Stimulated activated naive CD8-positive, alpha-beta T cell treated with anti-CD3 and anti-CD28 coated beads, Interleukin-15, Interleukin-2, amounts not matched to agents 100 ng/mL and 50 ng/mL, for 24 hours (primary cell): ENCODE measurements at regions not wholly inside any gene's neighbourhood (a gene's known extent, or its start where the extent isn't known, plus 50 kb on each side); places are given as distances from the start of the nearest gene placed in this dataset.

Source experiments
- H3K27ac Mint-ChIP-seq: one replicate; pipeline ENCODE4 v1.8.0; 2021; ENCODE audit warnings: mild to moderate bottlenecking, mixed read lengths
- H3K27me3 Mint-ChIP-seq: one replicate; pipeline ENCODE4 v1.8.0; 2021; ENCODE audit warnings: mixed read lengths
- H3K36me3 Mint-ChIP-seq: one replicate; pipeline ENCODE4 v1.8.0; 2021; ENCODE audit warnings: low read depth, mixed read lengths
- H3K4me1 Mint-ChIP-seq: one replicate; pipeline ENCODE4 v1.8.0; 2021; ENCODE audit warnings: low read depth, mixed read lengths
- H3K4me3 Mint-ChIP-seq: one replicate; pipeline ENCODE4 v1.8.0; 2021; ENCODE audit warnings: mild to moderate bottlenecking, mixed read lengths
- H3K9me3 Mint-ChIP-seq: one replicate; pipeline ENCODE4 v1.8.0; 2021; ENCODE audit warnings: mixed read lengths

GRCh38 chr18:40565805-40566509 is 1389.1 kb upstream of the PIK3C3 start:
- H3K27me3 Mint-ChIP-seq = no peaks in the 10 kb centered on the region
- no peaks in the 10 kb centered on the region for H3K36me3 Mint-ChIP-seq
- no peaks in the 10 kb centered on the region for H3K4me1 Mint-ChIP-seq
- no peak overlapping the region for H3K27ac Mint-ChIP-seq
- peaks cover 8% of the 10 kb centered on the region for H3K9me3 Mint-ChIP-seq
- no peak overlapping the region for H3K4me3 Mint-ChIP-seq

- Mint-ChIP-seq H3K9me3 (peaks cover 4% of the 10 kb centered on the region), H3K27ac (no peak overlapping the region), H3K27me3 (no peaks in the 10 kb centered on the region), H3K4me3 (no peak overlapping the region), H3K4me1 (no peaks in the 10 kb centered on the region), H3K36me3 (no peaks in the 10 kb centered on the region)
These were observed 1395.5 kb upstream of the PIK3C3 start for GRCh38 chr18:40559556-40559955.

DNA sequence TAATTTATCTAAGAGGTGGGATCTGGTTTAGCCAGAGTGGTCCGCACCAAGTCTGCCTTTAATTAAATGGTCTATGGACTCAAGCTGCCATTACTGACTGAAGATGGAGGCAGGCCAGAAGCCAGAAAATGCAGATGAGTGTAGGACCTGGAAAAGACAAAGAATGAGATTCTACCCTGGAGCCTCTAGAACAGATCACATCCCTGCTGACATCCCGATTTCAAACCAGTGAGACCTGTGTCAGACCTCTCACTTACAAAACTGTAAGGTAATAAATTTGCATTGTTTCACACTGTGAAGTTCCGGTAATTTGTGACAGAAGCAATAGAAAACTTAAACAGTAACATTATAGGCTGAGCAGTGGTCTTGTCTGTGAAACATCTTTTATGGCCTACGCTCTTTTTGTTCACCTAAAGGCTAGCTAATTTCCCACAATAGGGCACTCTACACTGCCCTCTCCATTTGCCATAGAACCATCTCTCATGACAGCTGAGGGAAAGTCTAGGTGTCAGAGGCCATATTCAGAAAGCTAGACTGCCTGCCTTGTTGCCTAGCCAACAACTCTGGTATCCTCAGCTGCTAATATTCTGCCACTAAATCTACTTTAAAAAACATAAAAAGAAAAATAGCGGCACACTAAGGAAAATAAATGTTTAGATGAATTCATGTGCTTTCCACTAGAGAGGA is 1396.2 kb upstream of the PIK3C3 start:
- no peak overlapping the region for H3K27ac Mint-ChIP-seq
- peaks cover 3% of the 10 kb centered on the region for H3K9me3 Mint-ChIP-seq
- no peak overlapping the region for H3K4me3 Mint-ChIP-seq
- H3K4me1 Mint-ChIP-seq = no peaks in the 10 kb centered on the region
- H3K27me3 Mint-ChIP-seq = no peaks in the 10 kb centered on the region
- H3K36me3 Mint-ChIP-seq = no peaks in the 10 kb centered on the region

DNA sequence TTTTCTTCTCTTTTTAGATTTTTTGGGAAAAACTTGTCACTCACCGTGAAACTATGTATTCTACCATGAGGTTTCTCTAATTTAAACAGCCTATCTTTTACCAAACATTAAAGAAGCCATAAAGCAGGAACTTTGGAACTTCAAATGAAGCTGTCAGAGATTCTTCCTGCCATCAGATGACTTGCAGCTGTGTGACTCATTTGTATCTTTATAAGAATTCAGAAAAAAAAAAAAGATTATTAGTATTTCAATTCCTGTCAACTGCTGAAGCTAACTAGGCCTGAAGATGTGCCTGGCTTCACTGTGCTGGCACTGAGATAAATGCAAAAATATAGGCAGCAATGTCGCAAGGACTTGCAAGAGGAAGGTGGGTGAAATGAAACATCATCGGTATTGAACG is 1399.1 kb upstream of the PIK3C3 start:
- H3K9me3 Mint-ChIP-seq = peaks cover 3% of the 10 kb centered on the region
- H3K4me1 Mint-ChIP-seq = no peaks in the 10 kb centered on the region
- no peak overlapping the region for H3K4me3 Mint-ChIP-seq
- H3K36me3 Mint-ChIP-seq = no peaks in the 10 kb centered on the region
- no peak overlapping the region for H3K27ac Mint-ChIP-seq
- no peaks in the 10 kb centered on the region for H3K27me3 Mint-ChIP-seq

- Mint-ChIP-seq H3K27me3 (no peaks in the 10 kb centered on the region), H3K4me1 (no peaks in the 10 kb centered on the region), H3K9me3 (peaks cover 8% of the 10 kb centered on the region), H3K4me3 (no peak overlapping the region), H3K36me3 (no peaks in the 10 kb centered on the region), H3K27ac (no peak overlapping the region)
These were observed 1402.0 kb upstream of the PIK3C3 start for GRCh38 chr18:40553029-40553428.

DNA sequence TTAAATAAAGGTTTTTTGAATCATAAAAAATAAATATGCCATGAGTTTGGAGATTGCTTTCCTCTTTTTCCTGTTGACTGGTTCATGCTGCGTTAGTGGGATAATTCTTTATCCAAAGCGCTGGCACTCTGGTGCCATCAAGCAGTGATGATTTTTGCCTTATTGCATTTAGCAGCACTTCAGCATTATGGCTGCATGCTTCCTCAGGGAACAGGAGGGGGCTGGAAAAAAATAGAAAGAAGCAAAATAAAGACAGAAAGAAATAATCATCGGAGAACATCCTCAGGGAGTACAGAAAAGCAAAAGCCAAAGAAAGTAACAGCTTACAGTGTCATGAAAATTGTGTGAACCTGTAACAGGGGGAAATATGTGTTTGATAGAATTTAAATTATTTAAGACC is 1408.2 kb upstream of the PIK3C3 start:
- H3K27me3 Mint-ChIP-seq = no peaks in the 10 kb centered on the region

DNA sequence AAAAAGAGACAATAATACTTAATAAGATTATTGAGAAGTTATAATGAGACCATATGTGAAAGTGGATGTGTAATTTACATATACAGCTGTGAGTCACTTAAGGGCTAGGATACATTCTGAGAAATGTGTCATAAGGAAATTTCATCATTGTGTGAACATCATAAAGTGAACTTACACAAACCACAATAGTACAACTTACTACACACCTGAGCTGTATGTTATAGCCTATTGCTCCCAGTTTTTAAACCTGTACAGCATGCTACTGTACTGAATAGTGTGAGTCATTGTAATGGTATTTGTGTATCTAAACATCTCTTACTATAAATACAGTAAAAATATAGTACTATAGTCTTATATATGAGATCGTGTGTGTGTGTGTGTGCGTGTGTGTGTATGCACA is 1420.3 kb upstream of the PIK3C3 start:
- H3K9me3 Mint-ChIP-seq = peaks cover 12% of the 10 kb centered on the region
- no peaks in the 10 kb centered on the region for H3K36me3 Mint-ChIP-seq
- no peak overlapping the region for H3K4me3 Mint-ChIP-seq
- no peaks in the 10 kb centered on the region for H3K27me3 Mint-ChIP-seq
- no peaks in the 10 kb centered on the region for H3K4me1 Mint-ChIP-seq
- H3K27ac Mint-ChIP-seq = no peak overlapping the region

More for the DNA sequence above, 1408.2 kb upstream of the PIK3C3 start:
- Mint-ChIP-seq H3K27ac (no peak overlapping the region), H3K36me3 (no peaks in the 10 kb centered on the region), H3K4me3 (no peak overlapping the region), H3K9me3 (peaks cover 8% of the 10 kb centered on the region), H3K4me1 (no peaks in the 10 kb centered on the region)

- no peak overlapping the region for H3K27ac Mint-ChIP-seq
- H3K4me1 Mint-ChIP-seq = no peaks in the 10 kb centered on the region
- H3K27me3 Mint-ChIP-seq = no peaks in the 10 kb centered on the region
- no peak overlapping the region for H3K4me3 Mint-ChIP-seq
- no peaks in the 10 kb centered on the region for H3K36me3 Mint-ChIP-seq
- peaks cover 8% of the 10 kb centered on the region for H3K9me3 Mint-ChIP-seq
These were observed 1423.0 kb upstream of the PIK3C3 start for GRCh38 chr18:40532046-40532445.

- H3K9me3 Mint-ChIP-seq = peaks cover 8% of the 10 kb centered on the region
- H3K4me1 Mint-ChIP-seq = no peaks in the 10 kb centered on the region
- no peak overlapping the region for H3K4me3 Mint-ChIP-seq
- no peaks in the 10 kb centered on the region for H3K36me3 Mint-ChIP-seq
- H3K27me3 Mint-ChIP-seq = no peaks in the 10 kb centered on the region
- H3K27ac Mint-ChIP-seq = no peak overlapping the region
These were observed 1424.0 kb upstream of the PIK3C3 start for GRCh38 chr18:40531051-40531450.

DNA sequence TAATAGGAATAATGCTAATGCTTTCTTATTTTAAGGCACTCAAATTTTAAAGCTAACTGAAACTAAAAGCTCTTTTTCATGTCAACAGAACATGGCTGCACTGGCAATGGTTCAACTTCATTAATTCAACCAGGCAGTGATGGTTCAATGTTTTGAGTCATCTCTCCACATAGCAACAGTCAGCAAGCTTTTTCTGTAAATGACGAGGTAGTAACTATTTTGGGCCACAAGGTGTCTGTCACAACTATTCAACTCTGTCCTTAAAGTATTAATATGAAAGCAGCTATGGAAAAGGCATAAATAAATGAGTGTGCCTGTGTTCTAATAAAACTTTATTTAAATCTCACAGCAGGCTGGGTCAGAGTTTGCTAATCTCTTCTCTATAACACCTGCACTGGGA is 1425.6 kb upstream of the PIK3C3 start:
- peaks cover 3% of the 10 kb centered on the region for H3K9me3 Mint-ChIP-seq
- no peaks in the 10 kb centered on the region for H3K36me3 Mint-ChIP-seq
- H3K27me3 Mint-ChIP-seq = no peaks in the 10 kb centered on the region
- H3K4me1 Mint-ChIP-seq = no peaks in the 10 kb centered on the region
- H3K27ac Mint-ChIP-seq = no peak overlapping the region
- no peak overlapping the region for H3K4me3 Mint-ChIP-seq

DNA sequence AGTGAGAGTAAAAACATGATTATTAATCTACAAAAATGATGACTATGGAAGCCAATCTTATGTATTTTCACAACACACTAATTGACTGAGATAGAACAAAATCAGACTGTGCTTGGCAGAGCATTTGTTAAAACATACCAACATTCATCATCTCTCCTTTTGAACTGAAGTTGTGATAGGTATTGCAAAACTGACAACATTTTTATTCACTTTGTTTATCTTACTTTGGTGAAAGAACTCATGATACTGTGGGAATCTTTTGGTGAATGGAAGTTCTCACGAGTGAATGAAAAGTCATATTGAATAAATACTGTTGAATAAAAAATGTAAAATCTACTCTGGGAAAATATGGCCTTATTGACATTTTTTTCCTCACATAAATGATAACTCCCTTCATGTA is 1430.2 kb upstream of the PIK3C3 start:
- H3K4me3 Mint-ChIP-seq = no peak overlapping the region
- H3K4me1 Mint-ChIP-seq = no peaks in the 10 kb centered on the region

GRCh38 chr18:40523287-40523686 is 1431.7 kb upstream of the PIK3C3 start:
- Mint-ChIP-seq H3K9me3 (peaks cover 19% of the 10 kb centered on the region), H3K4me1 (no peaks in the 10 kb centered on the region), H3K27ac (no peak overlapping the region), H3K4me3 (no peak overlapping the region), H3K36me3 (no peaks in the 10 kb centered on the region), H3K27me3 (no peaks in the 10 kb centered on the region)

More for the DNA sequence above, 1430.2 kb upstream of the PIK3C3 start:
- Mint-ChIP-seq H3K27me3 (no peaks in the 10 kb centered on the region), H3K27ac (no peak overlapping the region), H3K36me3 (no peaks in the 10 kb centered on the region), H3K9me3 (peaks cover 19% of the 10 kb centered on the region)

GRCh38 chr18:40501026-40501425 is 1454.0 kb upstream of the PIK3C3 start:
- Mint-ChIP-seq H3K27me3 (no peaks in the 10 kb centered on the region), H3K27ac (no peak overlapping the region), H3K4me3 (no peak overlapping the region), H3K4me1 (no peaks in the 10 kb centered on the region), H3K9me3 (peaks cover 6% of the 10 kb centered on the region), H3K36me3 (no peaks in the 10 kb centered on the region)

- Mint-ChIP-seq H3K9me3 (peaks cover 15% of the 10 kb centered on the region), H3K4me1 (no peaks in the 10 kb centered on the region), H3K27me3 (no peaks in the 10 kb centered on the region), H3K27ac (no peak overlapping the region), H3K4me3 (no peak overlapping the region), H3K36me3 (no peaks in the 10 kb centered on the region)
These were observed 1460.4 kb upstream of the PIK3C3 start for GRCh38 chr18:40494603-40495002.

GRCh38 chr18:40493316-40493715 is 1461.7 kb upstream of the PIK3C3 start:
- Mint-ChIP-seq H3K9me3 (peaks cover 19% of the 10 kb centered on the region), H3K27me3 (no peaks in the 10 kb centered on the region), H3K27ac (no peak overlapping the region), H3K36me3 (no peaks in the 10 kb centered on the region), H3K4me3 (no peak overlapping the region), H3K4me1 (no peaks in the 10 kb centered on the region)

- H3K27ac Mint-ChIP-seq = no peak overlapping the region
- H3K4me3 Mint-ChIP-seq = no peak overlapping the region
- no peaks in the 10 kb centered on the region for H3K4me1 Mint-ChIP-seq
- no peaks in the 10 kb centered on the region for H3K36me3 Mint-ChIP-seq
- peaks cover 15% of the 10 kb centered on the region for H3K9me3 Mint-ChIP-seq
- no peaks in the 10 kb centered on the region for H3K27me3 Mint-ChIP-seq
These were observed 1465.7 kb upstream of the PIK3C3 start for GRCh38 chr18:40489301-40489700.
